ENCODE measurements at regions not wholly inside any gene's neighbourhood (a gene's known extent, or its start where the extent isn't known, plus 50 kb on each side); places are given as distances from the start of the nearest gene placed in this dataset.

DNA sequence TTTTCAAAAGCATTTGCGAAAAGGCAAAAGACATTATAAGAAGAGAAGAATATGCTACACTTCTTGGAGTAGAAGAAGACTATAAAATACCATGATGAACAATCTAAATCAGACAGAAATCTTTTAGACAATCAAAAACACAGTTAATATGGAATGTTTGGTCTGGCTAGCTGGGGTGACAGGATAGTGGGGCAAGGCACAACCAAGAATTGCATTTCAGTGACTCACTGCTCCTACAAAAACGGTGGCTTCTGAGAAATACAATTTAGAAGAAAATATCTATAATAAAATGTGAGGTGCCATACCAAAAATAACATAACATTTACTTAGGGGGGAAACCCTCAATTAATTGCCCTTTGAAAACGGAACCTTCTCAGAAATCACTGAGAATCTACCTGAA, 363.4 kb downstream of the NPR3 start:
- TF ChIP-seq, protein P1, sequence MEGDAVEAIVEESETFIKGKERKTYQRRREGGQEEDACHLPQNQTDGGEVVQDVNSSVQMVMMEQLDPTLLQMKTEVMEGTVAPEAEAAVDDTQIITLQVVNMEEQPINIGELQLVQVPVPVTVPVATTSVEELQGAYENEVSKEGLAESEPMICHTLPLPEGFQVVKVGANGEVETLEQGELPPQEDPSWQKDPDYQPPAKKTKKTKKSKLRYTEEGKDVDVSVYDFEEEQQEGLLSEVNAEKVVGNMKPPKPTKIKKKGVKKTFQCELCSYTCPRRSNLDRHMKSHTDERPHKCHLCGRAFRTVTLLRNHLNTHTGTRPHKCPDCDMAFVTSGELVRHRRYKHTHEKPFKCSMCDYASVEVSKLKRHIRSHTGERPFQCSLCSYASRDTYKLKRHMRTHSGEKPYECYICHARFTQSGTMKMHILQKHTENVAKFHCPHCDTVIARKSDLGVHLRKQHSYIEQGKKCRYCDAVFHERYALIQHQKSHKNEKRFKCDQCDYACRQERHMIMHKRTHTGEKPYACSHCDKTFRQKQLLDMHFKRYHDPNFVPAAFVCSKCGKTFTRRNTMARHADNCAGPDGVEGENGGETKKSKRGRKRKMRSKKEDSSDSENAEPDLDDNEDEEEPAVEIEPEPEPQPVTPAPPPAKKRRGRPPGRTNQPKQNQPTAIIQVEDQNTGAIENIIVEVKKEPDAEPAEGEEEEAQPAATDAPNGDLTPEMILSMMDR (IDR thresholded peaks at IDR 0.05; ENCODE audit: borderline replicate concordance, control extremely low read depth, extremely low read depth, insufficient read depth, missing control alignments) = no peak
- no peak for DNase-seq (ENCODE audit: low spot score)
- in situ Hi-C loops (cut with MboI; ENCODE audit: low sequenced_read_pairs, unreplicated experiment) = no loop called here

DNA sequence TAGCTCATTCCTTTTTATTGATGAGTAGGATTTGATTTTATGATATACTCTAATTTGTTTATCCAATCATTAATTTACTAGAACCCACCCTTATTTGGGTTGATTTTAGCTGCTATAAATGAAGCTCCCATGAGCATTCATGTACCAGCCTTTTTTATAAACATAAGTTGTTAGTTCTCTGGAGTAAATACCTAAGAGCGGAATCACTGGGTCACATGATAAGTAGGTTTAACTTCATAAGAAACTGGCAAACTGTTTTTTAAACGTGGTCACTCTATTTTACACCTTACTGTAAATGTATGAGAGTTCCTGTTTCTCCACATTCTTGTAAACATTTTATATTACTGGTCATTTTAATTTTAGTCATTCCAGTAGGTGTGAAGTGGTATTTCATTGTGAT, 364.6 kb downstream of the NPR3 start:
- TF ChIP-seq, protein P1 (IDR thresholded peaks at IDR 0.05; ENCODE audit: borderline replicate concordance, control extremely low read depth, extremely low read depth, insufficient read depth, missing control alignments) = no peak
- no peak for DNase-seq (ENCODE audit: low spot score)
- in situ Hi-C loops (cut with MboI; ENCODE audit: low sequenced_read_pairs, unreplicated experiment) = no loop called here

DNA sequence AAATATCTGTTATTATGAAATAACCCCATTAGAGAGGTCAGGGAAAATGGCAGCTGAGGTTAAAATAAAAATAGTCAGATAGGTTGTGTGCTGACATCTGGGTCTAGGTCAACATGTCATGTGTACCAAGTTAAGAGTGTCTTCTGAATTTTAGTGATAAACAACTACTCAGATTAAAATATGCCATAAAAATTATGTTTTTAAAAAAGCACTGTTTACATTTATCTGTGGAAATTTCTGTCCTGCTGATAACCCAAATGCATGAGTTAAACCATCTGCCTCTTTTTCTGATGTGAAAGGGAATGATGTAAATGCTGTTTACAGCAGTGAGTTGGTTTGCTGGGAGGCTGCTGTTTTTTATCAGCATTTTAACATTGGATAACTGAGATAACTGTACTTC, 361.2 kb upstream of the TARS1 start:
- TF ChIP-seq, protein P1 (IDR thresholded peaks at IDR 0.05; ENCODE audit: borderline replicate concordance, control extremely low read depth, extremely low read depth, insufficient read depth, missing control alignments) = no peak
- no peak for DNase-seq (ENCODE audit: low spot score)
- in situ Hi-C loops (cut with MboI; ENCODE audit: low sequenced_read_pairs, unreplicated experiment) = no loop called here

DNA sequence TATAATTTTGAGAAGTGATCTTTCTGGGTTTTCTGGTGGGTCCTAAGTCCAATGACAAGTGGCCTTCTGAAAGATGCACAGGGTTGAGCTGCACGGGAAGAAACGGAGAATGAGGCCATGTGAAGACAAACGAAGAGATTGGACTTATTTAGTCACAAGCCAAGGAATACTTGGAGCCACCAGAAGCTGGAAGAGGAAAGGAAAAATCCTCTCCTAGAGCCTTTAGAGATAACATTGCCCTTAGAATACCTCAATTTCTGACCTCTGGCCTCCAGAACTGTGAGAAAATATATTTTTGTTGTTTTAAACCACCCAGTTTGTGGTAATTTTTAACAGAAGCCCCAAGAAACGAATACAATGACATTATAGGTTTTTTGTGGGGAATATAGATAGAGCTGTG, 360.5 kb upstream of the TARS1 start:
- in situ Hi-C loops (cut with MboI; ENCODE audit: low sequenced_read_pairs, unreplicated experiment) = no loop called here
- DNase-seq (ENCODE audit: low spot score) = no peak
- TF ChIP-seq, protein P1 (IDR thresholded peaks at IDR 0.05; ENCODE audit: borderline replicate concordance, control extremely low read depth, extremely low read depth, insufficient read depth, missing control alignments) = no peak

DNA sequence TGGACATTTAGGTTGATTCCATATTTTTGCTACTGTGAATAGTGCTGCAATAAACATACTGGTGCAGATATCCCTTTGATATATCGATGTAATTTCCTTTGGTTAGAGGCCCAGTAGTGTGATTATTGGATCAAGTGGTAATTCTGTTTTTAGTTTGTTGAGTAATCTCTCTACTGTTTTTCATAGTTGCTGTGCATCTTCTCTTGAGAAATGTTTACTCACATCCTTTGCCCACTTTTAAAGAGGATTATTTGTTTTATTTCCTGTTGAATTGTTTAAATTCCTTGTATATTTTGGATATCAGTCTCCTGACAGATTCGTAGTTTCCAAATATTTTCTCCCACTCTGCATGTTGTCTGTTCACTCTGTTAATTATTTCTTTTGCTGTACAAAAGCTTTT, 352.6 kb upstream of the TARS1 start:
- TF ChIP-seq, protein P1 (IDR thresholded peaks at IDR 0.05; ENCODE audit: borderline replicate concordance, control extremely low read depth, extremely low read depth, insufficient read depth, missing control alignments) = no peak
- DNase-seq (ENCODE audit: low spot score) = no peak
- in situ Hi-C loops (cut with MboI; ENCODE audit: low sequenced_read_pairs, unreplicated experiment) = no loop called here

DNA sequence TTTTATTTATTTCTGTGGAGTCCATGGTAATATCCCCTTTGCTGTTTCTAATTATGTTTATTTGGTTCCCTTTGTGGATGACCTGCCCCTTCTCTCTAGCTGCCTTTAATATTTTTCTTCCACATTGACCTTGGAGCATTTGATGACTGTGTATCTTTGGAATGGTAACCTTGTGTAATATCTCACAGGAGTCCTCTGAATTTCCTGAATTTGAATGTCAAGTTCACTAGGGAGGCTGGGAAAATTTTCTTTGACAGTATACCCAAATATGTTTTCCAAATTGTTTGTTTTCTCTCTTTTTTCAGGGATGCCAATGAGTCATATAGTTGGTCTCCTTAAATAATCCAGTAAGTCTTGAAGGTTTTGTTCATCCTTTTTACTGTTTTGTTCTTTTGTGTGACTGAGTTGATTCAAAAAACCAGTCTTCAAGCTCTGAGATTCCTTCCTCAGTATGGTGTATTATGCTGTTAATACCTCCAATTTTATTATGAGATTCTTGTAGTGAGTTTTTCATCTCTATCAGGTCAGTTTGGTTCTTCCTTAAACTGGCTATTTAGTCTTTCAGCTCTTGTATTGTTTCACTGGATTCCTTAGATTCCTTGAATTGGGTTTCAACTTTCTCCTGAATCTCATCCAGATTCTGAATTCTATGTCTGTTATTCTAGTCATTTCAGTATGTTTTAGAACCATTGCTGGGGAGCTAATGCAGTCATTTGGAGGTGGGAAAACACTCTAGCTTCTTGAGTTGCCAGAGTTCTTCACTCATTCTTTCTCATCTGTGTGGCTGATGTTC, 349.0 kb upstream of the TARS1 start:
- no peak for DNase-seq (ENCODE audit: low spot score)
- in situ Hi-C loops (cut with MboI; ENCODE audit: low sequenced_read_pairs, unreplicated experiment) = no loop called here
- TF ChIP-seq, protein P1 (IDR thresholded peaks at IDR 0.05; ENCODE audit: borderline replicate concordance, control extremely low read depth, extremely low read depth, insufficient read depth, missing control alignments) = no peak
